HG03442 (cell line): ENCODE measurements at regions not wholly inside any gene's neighbourhood (a gene's known extent, or its start where the extent isn't known, plus 50 kb on each side); places are given as distances from the start of the nearest gene placed in this dataset.

Experiments used
- ATAC-seq: cut with Tn5 transposase; IDR thresholded peaks from one replicate; pipeline ENCODE4 v1.9.1; 2021; ENCODE audit warnings: mild to moderate bottlenecking, moderate library complexity; ENCODE audit not compliant: unreplicated experiment

DNA sequence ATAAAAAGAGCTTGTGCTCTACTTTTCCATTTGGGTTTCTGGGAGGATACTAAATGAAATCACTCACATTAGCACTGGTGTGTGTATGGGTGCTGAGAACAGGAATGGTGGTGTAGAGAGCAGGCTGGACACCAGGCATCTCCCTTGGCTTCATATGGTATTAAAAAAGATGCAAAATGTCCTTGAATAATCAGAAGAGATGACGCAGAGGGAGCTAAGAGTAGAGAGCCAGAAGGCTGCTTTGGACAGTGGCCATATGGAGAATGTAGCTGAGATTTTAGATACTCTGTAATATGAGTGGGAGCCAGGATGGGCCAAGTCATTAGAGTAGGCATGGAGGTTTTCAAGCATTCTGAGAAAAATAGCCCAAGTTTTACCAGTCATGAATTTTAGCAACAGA, 112.3 kb upstream of the ZRANB2 start:
- no peak for ATAC-seq

DNA sequence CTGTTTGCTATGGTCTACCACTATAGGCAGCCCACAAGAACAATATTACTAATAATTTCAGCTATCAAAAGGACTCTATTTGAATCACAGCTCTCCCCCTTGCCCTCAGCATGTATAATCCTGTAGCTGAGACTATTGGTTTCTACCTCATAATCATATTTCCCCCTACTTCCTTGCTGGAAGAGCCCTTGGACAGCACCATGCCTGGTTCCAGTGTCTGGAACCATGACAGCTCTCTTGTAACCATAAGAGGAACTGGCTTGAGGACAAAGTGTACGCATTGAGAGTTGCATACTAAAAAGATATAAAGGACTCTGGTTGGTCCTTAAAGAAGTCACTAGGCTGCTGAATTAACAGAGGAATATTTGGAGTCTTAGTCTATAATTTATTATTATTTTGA, 110.7 kb upstream of the ZRANB2 start:
- no peak for ATAC-seq

DNA sequence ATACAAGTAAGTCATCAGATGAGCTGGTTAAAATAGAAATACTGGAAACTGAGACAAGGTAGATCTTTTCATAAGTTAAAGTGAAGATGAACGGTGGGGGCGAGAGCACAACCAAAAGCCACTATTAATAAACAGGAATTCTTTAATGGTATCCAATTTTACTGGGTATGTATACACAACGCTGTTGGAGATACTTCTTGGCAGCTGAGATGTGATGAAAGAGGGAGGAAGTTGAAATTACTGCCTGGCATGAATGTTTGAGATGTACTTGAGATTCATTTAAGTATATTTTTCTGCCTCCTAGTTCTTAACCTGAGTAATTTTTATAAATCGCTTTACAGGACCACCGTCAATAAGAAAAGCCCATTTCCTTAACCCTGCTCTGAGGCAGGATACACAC, 110.0 kb upstream of the ZRANB2 start:
- no peak for ATAC-seq

DNA sequence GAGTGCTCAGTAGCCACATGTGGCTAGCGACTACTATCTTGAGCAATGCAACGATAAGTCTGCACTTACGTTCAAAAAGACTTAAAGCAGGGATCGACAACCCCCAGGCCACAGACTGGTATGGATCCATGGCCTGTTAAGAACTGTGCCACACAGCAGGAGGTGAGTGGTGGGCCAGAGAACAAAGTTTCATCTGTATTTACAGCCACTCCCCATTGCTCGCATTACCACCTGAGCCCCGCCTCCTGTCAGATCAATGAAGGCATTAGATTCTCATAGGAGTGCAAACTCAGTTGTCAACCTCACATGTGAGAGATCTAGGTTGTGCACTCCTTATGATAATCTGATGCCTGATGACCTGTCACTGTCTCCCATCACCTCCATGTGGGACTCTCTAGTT, 103.6 kb upstream of the ZRANB2 start:
- no peak for ATAC-seq

DNA sequence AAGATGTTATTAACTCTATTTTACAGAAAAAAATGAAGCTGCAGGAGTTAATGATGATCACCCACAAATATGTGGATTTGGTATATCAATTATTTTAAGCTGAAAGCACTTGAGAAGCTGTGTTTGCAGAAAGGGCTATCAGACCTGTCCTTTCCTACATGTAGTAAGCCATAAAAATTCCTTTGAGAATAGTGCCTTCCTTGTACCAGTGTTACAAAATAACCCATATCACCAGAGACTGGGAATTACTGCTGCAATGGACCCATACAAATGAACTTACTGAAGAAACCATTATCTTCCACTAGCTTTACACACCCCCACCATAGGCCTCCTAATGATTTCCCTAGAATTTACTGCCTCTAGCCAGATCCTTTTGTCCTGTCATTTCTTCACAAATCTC, 99.2 kb upstream of the ZRANB2 start:
- no peak for ATAC-seq

DNA sequence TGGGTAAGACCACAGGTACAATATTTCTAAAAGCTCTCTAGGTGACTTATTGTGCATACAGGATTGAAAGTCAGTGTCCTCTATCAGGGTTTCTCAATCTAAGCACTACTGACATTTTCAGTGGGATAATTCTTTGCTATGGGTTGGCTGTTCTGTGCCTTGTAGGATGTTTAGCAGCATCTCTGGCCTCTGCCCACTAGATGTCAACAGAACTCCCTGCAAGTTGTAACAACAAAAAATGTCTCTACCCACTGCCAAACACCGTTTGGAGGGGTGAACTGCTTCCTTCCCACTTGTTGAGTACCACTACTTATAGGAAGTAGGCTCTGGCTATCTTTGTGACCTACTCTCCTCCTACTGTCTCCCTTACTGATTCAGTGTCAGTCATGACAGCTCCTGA, 90.1 kb upstream of the ZRANB2 start:
- ATAC-seq: no peak

DNA sequence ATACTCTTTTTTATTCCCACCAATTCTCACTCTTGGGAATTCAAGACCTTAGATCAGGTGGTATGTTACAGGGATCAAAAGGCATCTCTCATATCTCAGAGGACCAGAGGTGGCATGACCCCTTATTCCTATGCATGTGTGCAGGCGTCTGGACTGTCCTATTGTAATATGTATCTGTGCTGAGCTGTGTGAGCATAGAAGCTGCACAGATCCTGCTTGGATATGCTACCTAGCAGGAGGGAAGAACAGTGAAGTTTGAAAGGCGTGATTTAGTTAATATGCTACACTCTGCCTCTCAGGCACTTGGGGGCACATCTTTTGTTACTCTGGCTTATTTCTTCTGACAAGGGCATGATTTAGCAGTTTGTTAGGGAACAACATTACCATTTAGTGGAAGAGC, 86.7 kb upstream of the ZRANB2 start:
- ATAC-seq: no peak

DNA sequence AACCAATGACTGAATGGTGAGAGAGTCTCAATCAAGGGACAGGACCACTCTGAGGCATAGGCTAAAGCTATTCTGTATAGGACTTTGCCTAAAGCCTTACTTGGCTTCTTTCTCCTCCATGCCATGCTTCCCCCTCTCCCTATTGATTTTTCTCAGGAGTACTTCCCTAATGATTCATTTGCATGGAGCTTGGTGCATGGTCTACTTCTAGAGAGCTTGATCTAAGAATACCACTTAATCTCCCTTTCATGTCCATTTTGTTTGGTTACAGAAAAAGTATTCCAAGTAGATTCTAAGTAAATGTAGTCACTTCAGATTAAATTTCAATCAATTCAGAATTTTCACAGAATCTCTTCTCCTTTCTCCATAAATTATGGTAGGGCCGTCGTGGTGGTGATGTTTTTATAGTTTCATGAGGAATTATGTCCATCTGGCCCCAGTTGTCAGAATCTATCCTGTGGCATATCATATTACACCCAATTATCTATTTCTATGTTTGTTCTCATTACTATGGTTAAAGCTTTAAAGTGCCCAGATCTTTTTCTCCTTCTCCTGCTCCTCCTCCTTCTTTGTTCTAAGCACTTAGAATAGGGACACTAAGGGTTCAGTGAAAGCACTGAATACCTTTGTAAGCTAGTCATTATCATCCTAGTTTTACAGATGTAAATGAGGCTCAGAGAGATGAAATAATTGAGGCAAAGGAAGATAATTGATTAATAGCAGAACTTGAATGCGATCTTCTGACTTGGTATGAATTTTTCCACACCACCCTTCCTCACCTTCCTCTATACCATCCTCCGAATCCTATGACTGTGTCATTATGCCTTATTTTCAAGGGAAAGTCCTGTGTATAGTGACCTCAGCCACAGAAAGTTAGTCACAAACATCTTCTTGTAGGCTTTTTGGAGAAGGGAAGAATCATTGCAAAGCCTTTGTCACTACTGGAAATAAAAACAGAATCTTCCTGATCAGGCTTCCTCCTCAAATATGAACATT, 85.6 kb upstream of the ZRANB2 start:
- ATAC-seq: no peak

DNA sequence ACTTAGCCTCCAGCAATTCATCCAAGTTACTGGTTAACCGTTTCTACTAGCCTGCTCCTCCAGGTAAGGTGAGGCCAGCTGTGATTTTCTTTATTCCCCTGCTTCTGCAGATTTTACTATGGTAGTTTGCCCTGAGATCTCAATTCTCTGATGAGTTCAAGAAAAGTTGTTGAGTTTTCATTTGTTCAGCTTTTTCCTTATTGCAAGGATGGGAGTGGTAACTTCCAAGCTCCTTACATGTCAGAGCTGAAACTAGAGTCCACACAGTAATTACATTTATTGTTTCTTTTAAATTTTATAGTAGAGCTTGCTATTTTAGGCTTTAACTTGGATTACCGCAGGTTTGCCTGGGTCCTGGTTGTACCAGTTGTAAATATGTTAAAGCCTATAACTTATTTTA, 76.9 kb upstream of the ZRANB2 start:
- ATAC-seq: no peak

DNA sequence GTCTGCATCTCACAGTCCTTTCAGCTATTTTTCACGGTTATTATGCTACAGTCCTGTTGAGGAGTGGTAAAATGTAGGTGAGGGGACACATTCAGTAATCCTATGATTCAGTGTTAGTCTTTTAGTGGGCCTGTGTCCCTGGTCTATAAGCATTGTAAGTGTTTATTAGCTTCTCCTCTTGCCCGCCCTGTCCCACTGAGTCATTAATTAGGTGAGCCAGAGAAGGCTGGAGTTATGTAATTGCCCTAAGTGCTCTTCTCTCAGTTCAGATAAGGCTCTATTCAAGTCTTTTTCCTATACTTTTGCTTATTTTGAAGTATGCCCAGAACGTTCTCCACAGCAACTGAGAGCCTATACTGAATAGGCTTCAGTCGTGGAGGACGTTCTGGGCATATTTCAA, 76.3 kb upstream of the ZRANB2 start:
- ATAC-seq: no peak

DNA sequence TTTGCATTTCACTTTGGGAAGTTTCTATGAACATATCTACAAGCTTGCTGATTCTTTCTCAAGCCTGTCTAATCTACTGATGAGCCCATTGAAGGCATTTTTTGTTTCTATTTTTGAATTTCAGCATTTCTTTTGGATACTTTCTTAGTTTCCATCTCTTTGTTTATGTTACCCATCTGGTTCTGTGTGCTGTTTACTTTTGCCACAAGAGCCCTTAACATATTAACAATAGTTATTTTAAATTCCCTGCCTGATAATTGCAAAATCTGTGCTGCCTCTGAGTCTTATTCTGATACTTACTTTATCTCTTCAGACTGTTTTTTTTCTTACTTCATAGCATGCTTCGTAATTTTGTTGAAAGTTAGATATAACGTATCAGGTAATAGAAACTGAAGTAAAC, 75.8 kb upstream of the ZRANB2 start:
- ATAC-seq: no peak

DNA sequence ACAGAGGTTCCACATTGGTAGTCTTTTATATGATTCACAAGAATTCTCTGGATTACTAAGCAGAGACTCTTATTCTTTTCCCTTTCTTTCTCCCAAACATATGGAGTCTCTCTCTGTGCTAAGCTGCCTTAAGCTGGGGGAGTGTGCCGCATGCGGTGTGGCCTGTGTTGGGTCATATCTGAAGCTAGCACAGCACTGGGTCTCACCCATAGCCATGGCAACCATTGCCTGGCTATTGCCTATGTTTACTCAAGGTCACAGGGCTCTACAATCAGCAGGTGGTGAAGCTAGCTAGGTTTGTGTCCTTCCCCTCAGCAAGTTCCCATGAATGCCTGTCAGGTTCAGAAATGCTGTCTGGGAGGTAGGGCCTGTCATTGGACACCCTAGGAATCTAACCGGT, 73.6 kb upstream of the ZRANB2 start:
- ATAC-seq: no peak

DNA sequence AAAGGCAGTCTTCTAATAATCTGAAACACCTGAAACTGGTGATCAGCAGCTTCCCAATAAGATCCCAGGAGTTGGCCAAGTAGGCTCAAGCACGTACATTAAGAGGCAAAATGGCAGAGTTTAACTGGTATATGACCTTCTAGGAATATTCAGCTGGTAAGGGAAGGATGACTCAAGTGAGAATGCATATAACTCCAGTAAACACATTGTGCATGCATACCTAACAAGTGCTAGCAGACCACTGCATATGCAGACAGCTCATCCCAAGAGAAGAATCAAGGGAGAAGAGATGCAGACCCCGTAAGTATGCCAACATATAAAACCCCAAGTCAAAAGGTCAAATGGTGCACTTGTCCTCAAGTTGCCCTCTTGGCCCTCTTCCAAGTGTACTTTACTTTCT, 73.0 kb upstream of the ZRANB2 start:
- no peak for ATAC-seq

DNA sequence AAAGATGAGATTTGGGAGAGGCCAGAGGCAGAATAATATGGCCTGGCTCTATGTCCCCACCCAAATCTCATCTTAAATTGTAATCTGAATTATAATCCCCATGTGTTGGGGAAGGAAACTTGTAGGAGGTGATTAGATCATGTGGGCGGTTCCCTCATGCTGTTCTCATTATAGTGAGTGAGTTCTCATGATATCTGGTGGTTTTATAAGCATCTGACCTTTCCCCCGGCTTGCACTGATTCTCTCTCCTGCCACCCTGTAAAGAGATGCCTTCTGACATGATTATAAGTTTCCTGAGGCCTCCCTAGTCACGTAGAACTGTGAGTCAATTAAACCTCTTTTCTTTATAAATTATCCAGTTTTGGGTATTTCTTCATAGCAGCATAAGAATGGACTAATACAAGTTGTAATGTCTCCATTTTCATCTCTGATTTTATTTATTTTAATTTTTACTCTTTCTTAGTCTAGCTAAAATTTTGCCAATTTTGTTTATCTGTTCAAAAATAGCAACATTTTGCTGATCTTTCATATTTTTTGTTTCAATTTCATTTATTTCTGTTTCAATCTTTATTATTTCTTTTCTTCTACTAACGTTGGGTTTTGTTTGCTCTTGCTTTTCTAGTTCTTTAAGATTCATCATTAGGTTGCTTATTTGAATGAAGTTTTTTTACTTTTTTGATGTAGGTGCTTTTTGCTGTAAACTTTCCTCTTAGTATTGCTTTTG, 67.0 kb upstream of the ZRANB2 start:
- ATAC-seq: no peak

DNA sequence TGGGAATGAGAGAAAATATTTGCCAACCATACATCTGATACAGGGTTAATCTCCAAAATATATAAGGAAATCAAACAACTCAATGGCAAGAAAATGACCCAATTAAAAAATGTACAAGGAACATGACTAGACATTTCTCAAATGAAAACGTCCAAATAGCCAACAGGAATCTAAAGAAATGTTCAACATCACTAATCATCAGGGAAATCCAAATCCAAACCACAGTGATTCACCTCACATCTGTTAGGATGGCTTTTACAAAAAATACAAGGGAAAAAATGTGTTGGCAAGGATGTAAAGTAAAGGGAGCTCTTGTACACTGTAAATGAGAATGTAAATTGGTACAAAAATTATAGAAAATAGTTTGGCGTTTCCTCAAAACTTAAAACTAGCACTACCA, 54.7 kb upstream of the ZRANB2 start:
- ATAC-seq: no peak
